NCI-H748 (cell line): ENCODE measurements at regions not wholly inside any gene's neighbourhood (a gene's known extent, or its start where the extent isn't known, plus 50 kb on each side); places are given as distances from the start of the nearest gene placed in this dataset.

Experiments used
- DNase-seq: peaks from one replicate; lab custom pipeline; 2025; ENCODE audit not compliant: unreplicated experiment; lab: John Stamatoyannopoulos, UW

GRCh38 chr12:89945123-89945522, 236.5 kb upstream of the ATP2B1 start:
- no peak for DNase-seq

- DNase-seq: no peak
These were observed 234.8 kb upstream of the ATP2B1 start for GRCh38 chr12:89943463-89943862.

- DNase-seq: no peak
These were observed 232.8 kb upstream of the ATP2B1 start for GRCh38 chr12:89941436-89941835.

GRCh38 chr12:89939522-89940215, 231.0 kb upstream of the ATP2B1 start:
- no peak for DNase-seq

- DNase-seq: no peak
These were observed 228.0 kb upstream of the ATP2B1 start for GRCh38 chr12:89936631-89937030.

- DNase-seq: no peak
These were observed 227.2 kb upstream of the ATP2B1 start for GRCh38 chr12:89935850-89936249.

GRCh38 chr12:89933911-89934310, 225.3 kb upstream of the ATP2B1 start:
- DNase-seq: no peak

GRCh38 chr12:89932954-89933353, 224.3 kb upstream of the ATP2B1 start:
- DNase-seq: peak; percentile 68

GRCh38 chr12:89928467-89928866, 219.8 kb upstream of the ATP2B1 start:
- no peak for DNase-seq

GRCh38 chr12:89927226-89927698, 218.6 kb upstream of the ATP2B1 start:
- no peak for DNase-seq

GRCh38 chr12:89924191-89924590, 215.6 kb upstream of the ATP2B1 start:
- DNase-seq: no peak

- DNase-seq: no peak
These were observed 214.5 kb upstream of the ATP2B1 start for GRCh38 chr12:89923091-89923490.

- no peak for DNase-seq
These were observed 212.2 kb upstream of the ATP2B1 start for GRCh38 chr12:89920866-89921265.

GRCh38 chr12:89919241-89919906, 210.7 kb upstream of the ATP2B1 start:
- no peak for DNase-seq

- DNase-seq: peak; percentile 74
These were observed 209.7 kb upstream of the ATP2B1 start for GRCh38 chr12:89918172-89918846.

- no peak for DNase-seq
These were observed 201.1 kb upstream of the ATP2B1 start for GRCh38 chr12:89909753-89910152.

- DNase-seq: no peak
These were observed 199.0 kb upstream of the ATP2B1 start for GRCh38 chr12:89907659-89908058.

- no peak for DNase-seq
These were observed 198.2 kb upstream of the ATP2B1 start for GRCh38 chr12:89906824-89907223.

GRCh38 chr12:89906178-89906577, 197.5 kb upstream of the ATP2B1 start:
- no peak for DNase-seq

GRCh38 chr12:89901906-89902642, 193.4 kb upstream of the ATP2B1 start:
- no peak for DNase-seq

GRCh38 chr12:89901319-89901718, 192.7 kb upstream of the ATP2B1 start:
- DNase-seq: no peak
